GM10266 (cell line): ENCODE measurements at regions not wholly inside any gene's neighbourhood (a gene's known extent, or its start where the extent isn't known, plus 50 kb on each side); places are given as distances from the start of the nearest gene placed in this dataset.
"Not testable (repeated sequence)": the region's sequence is repeated elsewhere in the genome, so short reads cannot be mapped to it uniquely, and the experiment has no call there.

ENCODE experiments used
- DNase-seq: peaks from one replicate; pipeline ENCODE4 v3.0.0; 2012; ENCODE audit errors: extremely low spot score
- CTCF ChIP-seq: IDR thresholded peaks from 2 replicates; pipeline ENCODE4 v1.5.1; 2012; ENCODE audit warnings: mild to moderate bottlenecking, low read depth; ENCODE audit not compliant: control insufficient read depth, insufficient read depth; ENCODE audit errors: missing control alignments

- no peak for TF ChIP-seq CTCF
- DNase-seq, result no peak
Observed at GRCh38 chr2:44051593-44052347, 56.0 kb upstream of the LRPPRC start.

- no peak for TF ChIP-seq CTCF
- DNase-seq, result no peak
Observed at GRCh38 chr2:44052584-44052983, 56.8 kb upstream of the LRPPRC start.

GRCh38 chr2:44053052-44053451 lies 57.3 kb upstream of the LRPPRC start:
- no peak for DNase-seq

GRCh38 chr2:44053456-44053855 lies 57.7 kb upstream of the LRPPRC start:
- no peak for TF ChIP-seq CTCF
- no peak for DNase-seq

More at GRCh38 chr2:44053052-44053451, 57.3 kb upstream of the LRPPRC start:
- no peak for TF ChIP-seq CTCF

- TF ChIP-seq CTCF, result no peak
- no peak for DNase-seq
Observed at GRCh38 chr2:44055229-44055628, 59.4 kb upstream of the LRPPRC start.

- no peak for TF ChIP-seq CTCF
- no peak for DNase-seq
Observed at GRCh38 chr2:44055664-44056063, 59.9 kb upstream of the LRPPRC start.

GRCh38 chr2:44056947-44057346 lies 61.2 kb upstream of the LRPPRC start:
- no peak for TF ChIP-seq CTCF
- no peak for DNase-seq

- not testable (repeated sequence) for DNase-seq
Observed at GRCh38 chr2:44060286-44060685, 64.5 kb upstream of the LRPPRC start.
